OCI-LY3 (cell line): ENCODE measurements at regions not wholly inside any gene's neighbourhood (a gene's known extent, or its start where the extent isn't known, plus 50 kb on each side); places are given as distances from the start of the nearest gene placed in this dataset.

Source experiments
- CTCF ChIP-seq: fragments of 200-600, 300-600 bp; sonication (generic); IDR thresholded peaks from 2 replicates; pipeline ENCODE4 v1.5.1; 2014; ENCODE audit warnings: antibody characterized with exemption, low read length, low read depth
- EZH2phosphoT487 ChIP-seq: fragments of 200-600 bp; shearing (Covaris generic); IDR thresholded peaks from 2 replicates; pipeline ENCODE4 v1.6.1; 2018; ENCODE audit warnings: antibody characterized with exemption, mixed run types, low read depth

- TF ChIP-seq CTCF, result no peak
- TF ChIP-seq EZH2phosphoT487, result no peak
Observed at GRCh38 chr3:20417388-20418108, 231.5 kb upstream of the SGO1 start.
